ENCODE measurements at regions not wholly inside any gene's neighbourhood (a gene's known extent, or its start where the extent isn't known, plus 50 kb on each side); places are given as distances from the start of the nearest gene placed in this dataset.

- Histone ChIP-seq H2AFZ (ENCODE audit: low read depth, low read length) (no peak overlapping the region), H3K9me3 (replicated peaks; ENCODE audit: control insufficient read depth, insufficient read depth, low read depth, low read length) (no peaks in the 10 kb centered on the region), H3K9me1 (ENCODE audit: control insufficient read depth, insufficient read depth, low read length) (no peaks in the 10 kb centered on the region), H4K20me1 (replicated peaks; ENCODE audit: control insufficient read depth, insufficient read depth, low read length) (no peaks in the 10 kb centered on the region), H3K4me1 (replicated peaks in 1 of 2; ENCODE audit: control insufficient read depth in 2 of 2, insufficient read depth in 2 of 2, low read length in 2 of 2) (no peaks in the 10 kb centered on the region), H3K79me2 (ENCODE audit: control insufficient read depth, insufficient read depth, low read length) (no peaks in the 10 kb centered on the region), H3K4me3 (no peak overlapping the region), H3K27me3 (ENCODE audit: control insufficient read depth in 2 of 2, insufficient read depth in 2 of 2, low read length in 2 of 2) (no peaks in the 10 kb centered on the region), H3K9ac (ENCODE audit: insufficient read depth in 1 of 2, low read depth in 2 of 2, low read length in 2 of 2) (no peak overlapping the region), H3K27ac (ENCODE audit: extremely low read depth, low read depth, low read length) (no peak overlapping the region), H3K4me2 (ENCODE audit: insufficient read depth, low read length) (no peak overlapping the region), H3K36me3 (ENCODE audit: control insufficient read depth, insufficient read depth, low read length) (no peaks in the 10 kb centered on the region)
- TF ChIP-seq FOXA1 (IDR thresholded peaks at IDR 0.05; ENCODE audit: borderline replicate concordance), result no peak
- no peak for TF ChIP-seq HDAC3 (IDR thresholded peaks at IDR 0.05; ENCODE audit: borderline replicate concordance, partially characterized antibody)
- TF ChIP-seq, protein P1, sequence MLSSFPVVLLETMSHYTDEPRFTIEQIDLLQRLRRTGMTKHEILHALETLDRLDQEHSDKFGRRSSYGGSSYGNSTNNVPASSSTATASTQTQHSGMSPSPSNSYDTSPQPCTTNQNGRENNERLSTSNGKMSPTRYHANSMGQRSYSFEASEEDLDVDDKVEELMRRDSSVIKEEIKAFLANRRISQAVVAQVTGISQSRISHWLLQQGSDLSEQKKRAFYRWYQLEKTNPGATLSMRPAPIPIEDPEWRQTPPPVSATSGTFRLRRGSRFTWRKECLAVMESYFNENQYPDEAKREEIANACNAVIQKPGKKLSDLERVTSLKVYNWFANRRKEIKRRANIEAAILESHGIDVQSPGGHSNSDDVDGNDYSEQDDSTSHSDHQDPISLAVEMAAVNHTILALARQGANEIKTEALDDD (IDR thresholded peaks at IDR 0.05), result no peak
- no peak for TF ChIP-seq ZNF699 (CRISPR knock-in tag; IDR thresholded peaks at IDR 0.05; ENCODE audit: insufficient replicate concordance)
- no peak for TF ChIP-seq SMARCA5 (IDR thresholded peaks at IDR 0.05)
- TF ChIP-seq PHTF2 (CRISPR knock-in tag; IDR thresholded peaks at IDR 0.05), result no peak
- TF ChIP-seq, protein P2, sequence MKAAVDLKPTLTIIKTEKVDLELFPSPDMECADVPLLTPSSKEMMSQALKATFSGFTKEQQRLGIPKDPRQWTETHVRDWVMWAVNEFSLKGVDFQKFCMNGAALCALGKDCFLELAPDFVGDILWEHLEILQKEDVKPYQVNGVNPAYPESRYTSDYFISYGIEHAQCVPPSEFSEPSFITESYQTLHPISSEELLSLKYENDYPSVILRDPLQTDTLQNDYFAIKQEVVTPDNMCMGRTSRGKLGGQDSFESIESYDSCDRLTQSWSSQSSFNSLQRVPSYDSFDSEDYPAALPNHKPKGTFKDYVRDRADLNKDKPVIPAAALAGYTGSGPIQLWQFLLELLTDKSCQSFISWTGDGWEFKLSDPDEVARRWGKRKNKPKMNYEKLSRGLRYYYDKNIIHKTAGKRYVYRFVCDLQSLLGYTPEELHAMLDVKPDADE (conservative IDR thresholded peaks at IDR 0.05; ENCODE audit: control insufficient read depth, low read depth, low read length), result no peak
- TF ChIP-seq SFPQ (IDR thresholded peaks at IDR 0.05; ENCODE audit: low read depth, low read length), result no peak
- TF ChIP-seq ZNF766 (CRISPR knock-in tag; conservative IDR thresholded peaks at IDR 0.05), result no peak
- TF ChIP-seq POLR2B (IDR thresholded peaks at IDR 0.05; ENCODE audit: low read depth, partially characterized antibody), result no peak
- TF ChIP-seq, protein P3, sequence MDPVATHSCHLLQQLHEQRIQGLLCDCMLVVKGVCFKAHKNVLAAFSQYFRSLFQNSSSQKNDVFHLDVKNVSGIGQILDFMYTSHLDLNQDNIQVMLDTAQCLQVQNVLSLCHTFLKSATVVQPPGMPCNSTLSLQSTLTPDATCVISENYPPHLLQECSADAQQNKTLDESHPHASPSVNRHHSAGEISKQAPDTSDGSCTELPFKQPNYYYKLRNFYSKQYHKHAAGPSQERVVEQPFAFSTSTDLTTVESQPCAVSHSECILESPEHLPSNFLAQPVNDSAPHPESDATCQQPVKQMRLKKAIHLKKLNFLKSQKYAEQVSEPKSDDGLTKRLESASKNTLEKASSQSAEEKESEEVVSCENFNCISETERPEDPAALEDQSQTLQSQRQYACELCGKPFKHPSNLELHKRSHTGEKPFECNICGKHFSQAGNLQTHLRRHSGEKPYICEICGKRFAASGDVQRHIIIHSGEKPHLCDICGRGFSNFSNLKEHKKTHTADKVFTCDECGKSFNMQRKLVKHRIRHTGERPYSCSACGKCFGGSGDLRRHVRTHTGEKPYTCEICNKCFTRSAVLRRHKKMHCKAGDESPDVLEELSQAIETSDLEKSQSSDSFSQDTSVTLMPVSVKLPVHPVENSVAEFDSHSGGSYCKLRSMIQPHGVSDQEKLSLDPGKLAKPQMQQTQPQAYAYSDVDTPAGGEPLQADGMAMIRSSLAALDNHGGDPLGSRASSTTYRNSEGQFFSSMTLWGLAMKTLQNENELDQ (CRISPR knock-in tag; IDR thresholded peaks at IDR 0.05; ENCODE audit: borderline replicate concordance), result no peak
- FAIRE-seq (no peak), DNase-seq (ENCODE audit: extremely low read depth in 1 of 4, low spot score in 3 of 4) (no peak), ATAC-seq (no peak)
- WGBS (ENCODE audit: insufficient coverage, low coverage, missing lambda C conversion rate), result 2% methylated on average over 10 of the region's 12 CpGs
- in situ Hi-C loops (cut with MboI) (no loop called here), intact Hi-C loops (cut with micrococcal nuclease) (no loop called here)
- POLR2A ChIA-PET, result no interaction called here
- CTCF ChIA-PET (ENCODE audit: low intra/inter-chr PET ratio), result no interaction called here
- no TSS peak for BruUV-seq (replicated peaks)
Observed at GRCh38 chr9:2406252-2406651, 215.3 kb upstream of the VLDLR start.
